ENCODE measurements at regions not wholly inside any gene's neighbourhood (a gene's known extent, or its start where the extent isn't known, plus 50 kb on each side); places are given as distances from the start of the nearest gene placed in this dataset.

DNA sequence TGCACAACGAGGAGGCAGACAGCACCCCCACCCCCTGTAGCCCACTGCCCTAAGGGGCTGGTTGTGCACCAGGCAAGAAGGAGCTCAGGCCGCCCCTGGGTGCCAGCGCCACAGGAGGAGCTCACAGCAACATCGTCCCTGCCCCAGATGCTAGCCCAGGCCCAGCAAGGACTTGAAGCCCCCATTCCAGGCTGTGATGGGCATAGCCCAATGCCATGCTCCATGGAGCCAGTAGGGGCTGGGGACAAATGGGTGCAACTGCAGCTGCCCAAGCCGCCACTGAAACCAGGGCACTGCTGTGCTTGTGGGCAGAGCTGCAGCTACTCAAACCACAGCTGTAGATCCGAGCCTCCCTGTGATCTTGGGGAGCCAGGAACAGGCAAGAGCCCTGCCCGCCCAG lies 241.3 kb upstream of the GIMD1 start:
- CTCF ChIA-PET: no interaction called here
- H3K4me3 ChIP-seq (ENCODE audit: low read depth, low read length): no peak overlapping the region
- no peaks in the 10 kb centered on the region for H3K27me3 ChIP-seq (ENCODE audit: control insufficient read depth, insufficient read depth, low read length)
- POLR2A ChIA-PET: no interaction called here
- DNase-seq (ENCODE audit: low read depth): no peak
- TF ChIP-seq, protein P1, sequence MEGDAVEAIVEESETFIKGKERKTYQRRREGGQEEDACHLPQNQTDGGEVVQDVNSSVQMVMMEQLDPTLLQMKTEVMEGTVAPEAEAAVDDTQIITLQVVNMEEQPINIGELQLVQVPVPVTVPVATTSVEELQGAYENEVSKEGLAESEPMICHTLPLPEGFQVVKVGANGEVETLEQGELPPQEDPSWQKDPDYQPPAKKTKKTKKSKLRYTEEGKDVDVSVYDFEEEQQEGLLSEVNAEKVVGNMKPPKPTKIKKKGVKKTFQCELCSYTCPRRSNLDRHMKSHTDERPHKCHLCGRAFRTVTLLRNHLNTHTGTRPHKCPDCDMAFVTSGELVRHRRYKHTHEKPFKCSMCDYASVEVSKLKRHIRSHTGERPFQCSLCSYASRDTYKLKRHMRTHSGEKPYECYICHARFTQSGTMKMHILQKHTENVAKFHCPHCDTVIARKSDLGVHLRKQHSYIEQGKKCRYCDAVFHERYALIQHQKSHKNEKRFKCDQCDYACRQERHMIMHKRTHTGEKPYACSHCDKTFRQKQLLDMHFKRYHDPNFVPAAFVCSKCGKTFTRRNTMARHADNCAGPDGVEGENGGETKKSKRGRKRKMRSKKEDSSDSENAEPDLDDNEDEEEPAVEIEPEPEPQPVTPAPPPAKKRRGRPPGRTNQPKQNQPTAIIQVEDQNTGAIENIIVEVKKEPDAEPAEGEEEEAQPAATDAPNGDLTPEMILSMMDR (IDR thresholded peaks at IDR 0.05; ENCODE audit: insufficient read depth, low read depth, low read length): no peak
- H3K36me3 ChIP-seq (ENCODE audit: control insufficient read depth, insufficient read depth, low read length): no peaks in the 10 kb centered on the region

DNA sequence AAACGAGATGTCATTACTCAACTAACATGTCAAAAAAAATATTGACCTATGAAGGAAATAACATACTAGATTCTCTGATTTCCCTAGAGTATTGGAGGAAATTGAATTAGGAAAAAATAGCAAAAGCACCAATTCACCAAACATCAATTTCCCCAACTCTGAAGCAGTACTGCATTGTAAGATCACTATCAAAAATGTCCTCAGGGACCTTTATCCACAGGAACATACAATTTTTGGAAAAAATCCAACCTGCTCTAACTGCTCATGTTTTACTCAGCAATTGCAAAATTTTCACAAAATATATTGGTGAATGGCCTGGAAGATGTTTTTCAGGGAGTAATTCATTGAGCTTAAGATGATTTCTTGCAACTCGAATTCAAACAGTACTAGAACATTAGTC lies 239.0 kb upstream of the GIMD1 start:
- H3K4me3 ChIP-seq (ENCODE audit: low read depth, low read length): no peak overlapping the region
- no peaks in the 10 kb centered on the region for H3K27me3 ChIP-seq (ENCODE audit: control insufficient read depth, insufficient read depth, low read length)
- DNase-seq (ENCODE audit: low read depth): no peak
- TF ChIP-seq, protein P1 (IDR thresholded peaks at IDR 0.05; ENCODE audit: insufficient read depth, low read depth, low read length): no peak
- POLR2A ChIA-PET: no interaction called here
- no peaks in the 10 kb centered on the region for H3K36me3 ChIP-seq (ENCODE audit: control insufficient read depth, insufficient read depth, low read length)
- CTCF ChIA-PET: no interaction called here

DNA sequence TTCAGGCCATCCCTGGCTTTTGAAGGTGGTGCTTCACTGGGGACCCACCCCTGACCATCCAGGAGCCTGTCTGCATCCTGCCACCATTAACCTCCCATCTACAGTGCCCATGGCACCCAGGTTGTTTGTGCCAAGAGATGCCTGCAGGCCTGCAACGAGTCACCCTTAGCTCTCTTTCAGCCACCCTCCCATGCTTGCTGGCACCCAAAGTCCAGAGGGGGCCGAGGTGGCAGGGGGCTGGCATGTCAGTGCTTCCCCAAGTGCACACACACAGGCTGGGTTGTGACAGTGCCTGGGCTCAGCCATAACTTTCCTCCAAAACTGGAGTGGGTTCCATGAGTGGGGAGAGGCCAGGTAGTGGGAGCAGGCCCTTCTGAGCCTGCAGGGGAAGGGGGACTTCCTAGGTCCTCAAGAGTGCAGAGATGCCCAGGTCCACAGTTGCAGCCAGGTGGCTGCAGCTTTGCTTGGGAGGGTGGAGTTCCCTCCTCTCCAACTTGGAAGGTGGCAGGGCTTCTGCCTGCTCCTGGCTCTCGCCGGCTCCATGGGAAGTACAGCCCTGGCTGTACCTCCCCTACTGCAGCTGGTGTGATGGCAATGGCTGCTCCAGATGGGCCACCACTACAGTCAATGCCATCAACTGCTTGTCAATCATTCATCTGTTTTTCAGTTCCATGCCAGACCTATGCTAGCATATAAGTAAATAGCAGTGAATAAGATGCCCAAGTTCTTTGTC lies 235.9 kb upstream of the GIMD1 start:
- DNase-seq (ENCODE audit: low read depth): no peak
- TF ChIP-seq, protein P1 (IDR thresholded peaks at IDR 0.05; ENCODE audit: insufficient read depth, low read depth, low read length): no peak
- Histone ChIP-seq H3K27me3 (ENCODE audit: control insufficient read depth, insufficient read depth, low read length) (no peaks in the 10 kb centered on the region), H3K4me3 (ENCODE audit: low read depth, low read length) (no peak overlapping the region), H3K36me3 (ENCODE audit: control insufficient read depth, insufficient read depth, low read length) (no peaks in the 10 kb centered on the region)
- ChIA-PET CTCF (no interaction called here), POLR2A (no interaction called here)

DNA sequence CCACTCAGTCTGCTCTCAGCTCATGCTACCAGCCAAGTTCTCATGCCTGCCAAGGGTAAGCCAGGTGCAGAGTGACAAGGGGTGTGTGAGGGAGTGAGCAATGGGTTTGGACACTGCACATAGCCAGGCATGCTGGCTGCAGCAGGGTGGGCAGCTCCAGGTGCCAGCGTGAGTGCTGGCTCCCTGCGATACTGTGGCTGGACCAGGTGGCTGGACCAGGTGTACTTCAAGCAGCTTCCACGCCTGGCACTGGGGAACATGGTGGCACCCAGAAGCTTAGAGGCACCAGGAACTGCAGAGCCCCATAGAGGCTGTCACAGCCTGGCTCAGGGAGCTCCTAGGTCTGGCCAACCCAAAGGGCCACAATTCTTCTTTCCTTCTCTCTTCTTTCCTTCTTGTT lies 234.9 kb upstream of the GIMD1 start:
- no peaks in the 10 kb centered on the region for H3K36me3 ChIP-seq (ENCODE audit: control insufficient read depth, insufficient read depth, low read length)
- no peaks in the 10 kb centered on the region for H3K27me3 ChIP-seq (ENCODE audit: control insufficient read depth, insufficient read depth, low read length)
- TF ChIP-seq, protein P1 (IDR thresholded peaks at IDR 0.05; ENCODE audit: insufficient read depth, low read depth, low read length): no peak
- POLR2A ChIA-PET: no interaction called here
- CTCF ChIA-PET: interaction anchor here (1.0 to 1.6 kb wide), 4 partner anchors 8 to 15 kb away, joined by 3 read pairs; no protein-coding TSS in a partner anchor
- DNase-seq (ENCODE audit: low read depth): no peak
- no peak overlapping the region for H3K4me3 ChIP-seq (ENCODE audit: low read depth, low read length)

DNA sequence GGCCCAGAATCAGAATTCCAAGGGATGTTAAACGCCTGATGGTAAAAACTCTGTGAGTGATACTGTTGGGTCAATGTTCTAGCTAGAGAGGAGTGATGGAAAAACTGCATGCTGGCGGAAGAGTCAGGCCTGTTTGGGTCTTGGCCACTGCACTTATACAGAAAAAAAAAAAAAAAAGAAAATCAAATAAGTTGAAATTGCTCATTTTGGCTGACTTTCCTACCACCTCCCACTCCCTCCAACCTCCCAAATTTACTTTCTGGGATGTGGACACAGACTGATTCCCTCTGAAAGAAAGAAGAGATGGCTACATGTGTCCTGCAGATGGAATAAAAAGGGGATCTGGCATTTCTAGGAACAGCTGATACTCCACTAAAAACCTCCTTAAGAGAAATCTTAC lies 234.1 kb upstream of the GIMD1 start:
- no peaks in the 10 kb centered on the region for H3K36me3 ChIP-seq (ENCODE audit: control insufficient read depth, insufficient read depth, low read length)
- H3K27me3 ChIP-seq (ENCODE audit: control insufficient read depth, insufficient read depth, low read length): no peaks in the 10 kb centered on the region
- TF ChIP-seq, protein P1 (IDR thresholded peaks at IDR 0.05; ENCODE audit: insufficient read depth, low read depth, low read length): no peak
- CTCF ChIA-PET: interaction anchor here (1.0 to 1.6 kb wide), 4 partner anchors 9 to 15 kb away, joined by 3 read pairs; no protein-coding TSS in a partner anchor
- no peak overlapping the region for H3K4me3 ChIP-seq (ENCODE audit: low read depth, low read length)
- POLR2A ChIA-PET: no interaction called here
- no peak for DNase-seq (ENCODE audit: low read depth)
